ENCODE measurements at regions not wholly inside any gene's neighbourhood (a gene's known extent, or its start where the extent isn't known, plus 50 kb on each side); places are given as distances from the start of the nearest gene placed in this dataset.

GRCh38 chr17:70552230-70552981 lies 383.1 kb downstream of the KCNJ2 start:
- H3K9me3 ChIP-seq = no peaks in the 10 kb centered on the region
- no peaks in the 10 kb centered on the region for H3K36me3 ChIP-seq
- no peaks in the 10 kb centered on the region for H3K27me3 ChIP-seq
- H3K4me1 ChIP-seq = no peaks in the 10 kb centered on the region
- no peak overlapping the region for H3K27ac ChIP-seq
- no peak overlapping the region for H3K4me3 ChIP-seq
- TF ChIP-seq CTCF (IDR thresholded peaks at IDR 0.05) (peak; percentile 30 to 52 (median 40)), POLR2A (IDR thresholded peaks at IDR 0.05) (no peak)
- intact Hi-C loops (cut with DNase I) = loop anchor here (10.0 kb wide), 1 partner anchor 1028 kb away; no protein-coding TSS in a partner anchor
- no peak for DNase-seq (ENCODE audit: extremely low spot score in 2 of 2)

- no peak for DNase-seq (ENCODE audit: extremely low spot score in 2 of 2)
- Histone ChIP-seq H3K27ac (no peak overlapping the region), H3K9me3 (no peaks in the 10 kb centered on the region), H3K27me3 (no peaks in the 10 kb centered on the region), H3K4me1 (no peaks in the 10 kb centered on the region), H3K36me3 (no peaks in the 10 kb centered on the region), H3K4me3 (no peak overlapping the region)
- intact Hi-C loops (cut with DNase I) = loop anchor here (10.0 kb wide), 1 partner anchor 1028 kb away; no protein-coding TSS in a partner anchor
- TF ChIP-seq POLR2AphosphoS5 (IDR thresholded peaks at IDR 0.05; ENCODE audit: insufficient read depth in 1 of 2, low read depth in 1 of 2) (no peak), POLR2A (IDR thresholded peaks at IDR 0.05) (no peak), CTCF (IDR thresholded peaks at IDR 0.05) (no peak)
These were observed 383.6 kb downstream of the KCNJ2 start for GRCh38 chr17:70552982-70553334.

GRCh38 chr17:70555723-70556122 lies 386.4 kb downstream of the KCNJ2 start:
- TF ChIP-seq POLR2AphosphoS5 (IDR thresholded peaks at IDR 0.05; ENCODE audit: insufficient read depth in 1 of 2, low read depth in 1 of 2) (no peak), POLR2A (IDR thresholded peaks at IDR 0.05) (no peak), CTCF (IDR thresholded peaks at IDR 0.05) (no peak)
- Histone ChIP-seq H3K4me3 (no peak overlapping the region), H3K36me3 (no peaks in the 10 kb centered on the region), H3K4me1 (no peaks in the 10 kb centered on the region), H3K27me3 (no peaks in the 10 kb centered on the region), H3K27ac (no peak overlapping the region), H3K9me3 (no peaks in the 10 kb centered on the region)
- no peak for DNase-seq (ENCODE audit: extremely low spot score in 2 of 2)
- intact Hi-C loops (cut with DNase I) = loop anchor here (10.0 kb wide), 1 partner anchor 1031 kb away; no protein-coding TSS in a partner anchor

GRCh38 chr17:70558821-70559220 lies 389.5 kb downstream of the KCNJ2 start:
- intact Hi-C loops (cut with DNase I) = loop anchor here (10.0 kb wide), 1 partner anchor 1034 kb away; no protein-coding TSS in a partner anchor
- no peak overlapping the region for H3K27ac ChIP-seq
- no peak for DNase-seq (ENCODE audit: extremely low spot score in 2 of 2)
- H3K4me1 ChIP-seq = peaks cover 6% of the 10 kb centered on the region
- TF ChIP-seq CTCF (IDR thresholded peaks at IDR 0.05) = no peak
- no peak for TF ChIP-seq POLR2AphosphoS5 (IDR thresholded peaks at IDR 0.05; ENCODE audit: insufficient read depth in 1 of 2, low read depth in 1 of 2)
- TF ChIP-seq POLR2A (IDR thresholded peaks at IDR 0.05) = no peak
- no peaks in the 10 kb centered on the region for H3K9me3 ChIP-seq
- no peaks in the 10 kb centered on the region for H3K27me3 ChIP-seq
- no peak overlapping the region for H3K4me3 ChIP-seq
- H3K36me3 ChIP-seq = no peaks in the 10 kb centered on the region

- Histone ChIP-seq H3K9me3 (no peaks in the 10 kb centered on the region), H3K4me1 (peaks cover 6% of the 10 kb centered on the region), H3K27ac (no peak overlapping the region), H3K4me3 (no peak overlapping the region), H3K36me3 (no peaks in the 10 kb centered on the region), H3K27me3 (no peaks in the 10 kb centered on the region)
- TF ChIP-seq CTCF (IDR thresholded peaks at IDR 0.05) = no peak
- DNase-seq (ENCODE audit: extremely low spot score in 2 of 2) = no peak
- intact Hi-C loops (cut with DNase I) = no loop called here
These were observed 391.1 kb downstream of the KCNJ2 start for GRCh38 chr17:70560471-70560870.

All from vagina (tissue), 2 donors.